ENCODE measurements at regions not wholly inside any gene's neighbourhood (a gene's known extent, or its start where the extent isn't known, plus 50 kb on each side); places are given as distances from the start of the nearest gene placed in this dataset.

- H3K27me3 ChIP-seq (ENCODE audit: insufficient read depth, low read length, poor library complexity, severe bottlenecking): no peaks in the 10 kb centered on the region
- no peak overlapping the region for H3K4me3 ChIP-seq (ENCODE audit: low read length, poor library complexity, severe bottlenecking)
- H3K79me2 ChIP-seq (ENCODE audit: insufficient read depth, low read length): no peaks in the 10 kb centered on the region
- H3K4me2 ChIP-seq (ENCODE audit: low read depth, low read length, poor library complexity, severe bottlenecking): no peak overlapping the region
- no peaks in the 10 kb centered on the region for H3K9me2 ChIP-seq (replicated peaks; ENCODE audit: low read depth, low read length)
- H3K9ac ChIP-seq (ENCODE audit: low read depth, low read length, poor library complexity, severe bottlenecking): no peak overlapping the region
- TF ChIP-seq, protein P1, sequence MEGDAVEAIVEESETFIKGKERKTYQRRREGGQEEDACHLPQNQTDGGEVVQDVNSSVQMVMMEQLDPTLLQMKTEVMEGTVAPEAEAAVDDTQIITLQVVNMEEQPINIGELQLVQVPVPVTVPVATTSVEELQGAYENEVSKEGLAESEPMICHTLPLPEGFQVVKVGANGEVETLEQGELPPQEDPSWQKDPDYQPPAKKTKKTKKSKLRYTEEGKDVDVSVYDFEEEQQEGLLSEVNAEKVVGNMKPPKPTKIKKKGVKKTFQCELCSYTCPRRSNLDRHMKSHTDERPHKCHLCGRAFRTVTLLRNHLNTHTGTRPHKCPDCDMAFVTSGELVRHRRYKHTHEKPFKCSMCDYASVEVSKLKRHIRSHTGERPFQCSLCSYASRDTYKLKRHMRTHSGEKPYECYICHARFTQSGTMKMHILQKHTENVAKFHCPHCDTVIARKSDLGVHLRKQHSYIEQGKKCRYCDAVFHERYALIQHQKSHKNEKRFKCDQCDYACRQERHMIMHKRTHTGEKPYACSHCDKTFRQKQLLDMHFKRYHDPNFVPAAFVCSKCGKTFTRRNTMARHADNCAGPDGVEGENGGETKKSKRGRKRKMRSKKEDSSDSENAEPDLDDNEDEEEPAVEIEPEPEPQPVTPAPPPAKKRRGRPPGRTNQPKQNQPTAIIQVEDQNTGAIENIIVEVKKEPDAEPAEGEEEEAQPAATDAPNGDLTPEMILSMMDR (conservative IDR thresholded peaks at IDR 0.05; ENCODE audit: low read length): no peak
- TF ChIP-seq EZH2phosphoT487 (IDR thresholded peaks at IDR 0.05; ENCODE audit: borderline replicate concordance): no peak
- H2AFZ ChIP-seq (ENCODE audit: low read length): no peak overlapping the region
- H3K4me1 ChIP-seq (ENCODE audit: insufficient read depth, low read length, poor library complexity, severe bottlenecking): no peaks in the 10 kb centered on the region
- H3K36me3 ChIP-seq (ENCODE audit: insufficient read depth, low read length): no peaks in the 10 kb centered on the region
- no peaks in the 10 kb centered on the region for H3K9me3 ChIP-seq (ENCODE audit: insufficient read depth, low read depth, low read length)
- no peaks in the 10 kb centered on the region for H4K20me1 ChIP-seq (ENCODE audit: insufficient read depth, low read length, poor library complexity, severe bottlenecking)
- H3F3A ChIP-seq (ENCODE audit: low read depth): no peaks in the 10 kb centered on the region
Measured at GRCh38 chrX:43176686-43177085, 398.7 kb upstream of the PPP1R2C start.

- H3K36me3 ChIP-seq (ENCODE audit: insufficient read depth, low read length): no peaks in the 10 kb centered on the region
- H3K4me3 ChIP-seq (ENCODE audit: low read length, poor library complexity, severe bottlenecking): no peak overlapping the region
- H2AFZ ChIP-seq (ENCODE audit: low read length): no peak overlapping the region
- no peak for TF ChIP-seq EZH2phosphoT487 (IDR thresholded peaks at IDR 0.05; ENCODE audit: borderline replicate concordance)
- TF ChIP-seq, protein P1 (conservative IDR thresholded peaks at IDR 0.05; ENCODE audit: low read length): no peak
- no peaks in the 10 kb centered on the region for H3K9me2 ChIP-seq (replicated peaks; ENCODE audit: low read depth, low read length)
- H3K79me2 ChIP-seq (ENCODE audit: insufficient read depth, low read length): no peaks in the 10 kb centered on the region
- H3K9me3 ChIP-seq (ENCODE audit: insufficient read depth, low read depth, low read length): no peaks in the 10 kb centered on the region
- H4K20me1 ChIP-seq (ENCODE audit: insufficient read depth, low read length, poor library complexity, severe bottlenecking): no peaks in the 10 kb centered on the region
- no peaks in the 10 kb centered on the region for H3F3A ChIP-seq (ENCODE audit: low read depth)
- no peak overlapping the region for H3K4me2 ChIP-seq (ENCODE audit: low read depth, low read length, poor library complexity, severe bottlenecking)
- no peaks in the 10 kb centered on the region for H3K27me3 ChIP-seq (ENCODE audit: insufficient read depth, low read length, poor library complexity, severe bottlenecking)
- no peak overlapping the region for H3K9ac ChIP-seq (ENCODE audit: low read depth, low read length, poor library complexity, severe bottlenecking)
- H3K4me1 ChIP-seq (ENCODE audit: insufficient read depth, low read length, poor library complexity, severe bottlenecking): no peaks in the 10 kb centered on the region
Measured at GRCh38 chrX:43188296-43188695, 410.3 kb upstream of the PPP1R2C start.

- no peak for TF ChIP-seq EZH2phosphoT487 (IDR thresholded peaks at IDR 0.05; ENCODE audit: borderline replicate concordance)
- TF ChIP-seq, protein P1 (conservative IDR thresholded peaks at IDR 0.05; ENCODE audit: low read length): no peak
- H3K4me2 ChIP-seq (ENCODE audit: low read depth, low read length, poor library complexity, severe bottlenecking): no peak overlapping the region
- no peak overlapping the region for H2AFZ ChIP-seq (ENCODE audit: low read length)
- no peaks in the 10 kb centered on the region for H3K4me1 ChIP-seq (ENCODE audit: insufficient read depth, low read length, poor library complexity, severe bottlenecking)
- H3K79me2 ChIP-seq (ENCODE audit: insufficient read depth, low read length): no peaks in the 10 kb centered on the region
- no peaks in the 10 kb centered on the region for H3K9me3 ChIP-seq (ENCODE audit: insufficient read depth, low read depth, low read length)
- H4K20me1 ChIP-seq (ENCODE audit: insufficient read depth, low read length, poor library complexity, severe bottlenecking): no peaks in the 10 kb centered on the region
- H3K4me3 ChIP-seq (ENCODE audit: low read length, poor library complexity, severe bottlenecking): no peak overlapping the region
- H3K9ac ChIP-seq (ENCODE audit: low read depth, low read length, poor library complexity, severe bottlenecking): no peak overlapping the region
- H3K27me3 ChIP-seq (ENCODE audit: insufficient read depth, low read length, poor library complexity, severe bottlenecking): no peaks in the 10 kb centered on the region
- no peaks in the 10 kb centered on the region for H3K9me2 ChIP-seq (replicated peaks; ENCODE audit: low read depth, low read length)
- H3K36me3 ChIP-seq (ENCODE audit: insufficient read depth, low read length): no peaks in the 10 kb centered on the region
- H3F3A ChIP-seq (ENCODE audit: low read depth): no peaks in the 10 kb centered on the region
Measured at GRCh38 chrX:43211570-43211969, 433.6 kb upstream of the PPP1R2C start.
